MCF 10A (cell line): ENCODE measurements at regions not wholly inside any gene's neighbourhood (a gene's known extent, or its start where the extent isn't known, plus 50 kb on each side); places are given as distances from the start of the nearest gene placed in this dataset.

Experiments used
- BruUV-seq: library from RNA; stranded (reverse); fragments of 400-500 nt; replicated peaks from 2 replicates; lab custom pipeline; 2021; lab: Mats Ljungman, UMichigan
- CTCF ChIA-PET: fragments of 300-600 bp; sonication (Branson Sonifier 250); formaldehyde crosslinking; extraction: SDS; loops from one replicate; lab custom pipeline; 2021; ENCODE audit warnings: antibody characterized with exemption, inconsistent platforms; lab: Yijun Ruan, JAX
- POLR2A ChIA-PET: fragments of 300-600, 350-650 bp; sonication (Branson Sonifier 250); formaldehyde crosslinking; extraction: SDS; loops from one replicate; lab custom pipeline; 2020; ENCODE audit warnings: antibody characterized with exemption, inconsistent platforms; lab: Yijun Ruan, JAX
- DNase-seq: peaks from one replicate; pipeline ENCODE4 v3.0.0-alpha.2; 2018; ENCODE audit not compliant: unreplicated experiment
- H3K27ac Mint-ChIP-seq: one replicate; pipeline ENCODE4 v1.8.0; 2022; ENCODE audit warnings: mild to moderate bottlenecking, low read depth, mixed read lengths; ENCODE audit not compliant: unreplicated experiment
- H3K27me3 Mint-ChIP-seq: one replicate; pipeline ENCODE4 v1.8.0; 2022; ENCODE audit warnings: mixed read lengths; ENCODE audit not compliant: insufficient read depth, unreplicated experiment
- H3K36me3 Mint-ChIP-seq: one replicate; pipeline ENCODE4 v1.8.0; 2022; ENCODE audit warnings: mild to moderate bottlenecking, moderate library complexity, mixed read lengths; ENCODE audit not compliant: insufficient read depth, unreplicated experiment
- H3K4me1 Mint-ChIP-seq: one replicate; pipeline ENCODE4 v1.8.0; 2022; ENCODE audit warnings: mixed read lengths; ENCODE audit not compliant: insufficient read depth, unreplicated experiment
- H3K4me3 Mint-ChIP-seq: one replicate; pipeline ENCODE4 v1.8.0; 2022; ENCODE audit warnings: mild to moderate bottlenecking, moderate library complexity, mixed read lengths; ENCODE audit not compliant: unreplicated experiment
- H3K9me3 Mint-ChIP-seq: one replicate; pipeline ENCODE4 v1.8.0; 2022; ENCODE audit warnings: mixed read lengths; ENCODE audit not compliant: unreplicated experiment
- intact Hi-C: fragments of 100-400 bp; cut with micrococcal nuclease; formaldehyde crosslinking; loops from 2 replicates; pipeline ENCODE4 v1.14.1; 2022
- TF ChIP-seq, protein P1 (sequence below): fragments of 200-600 bp; IDR thresholded peaks from one replicate; pipeline ENCODE4 v1.8.0; 2022; ENCODE audit warnings: antibody characterized with exemption, mild to moderate bottlenecking; ENCODE audit not compliant: unreplicated experiment

DNA sequence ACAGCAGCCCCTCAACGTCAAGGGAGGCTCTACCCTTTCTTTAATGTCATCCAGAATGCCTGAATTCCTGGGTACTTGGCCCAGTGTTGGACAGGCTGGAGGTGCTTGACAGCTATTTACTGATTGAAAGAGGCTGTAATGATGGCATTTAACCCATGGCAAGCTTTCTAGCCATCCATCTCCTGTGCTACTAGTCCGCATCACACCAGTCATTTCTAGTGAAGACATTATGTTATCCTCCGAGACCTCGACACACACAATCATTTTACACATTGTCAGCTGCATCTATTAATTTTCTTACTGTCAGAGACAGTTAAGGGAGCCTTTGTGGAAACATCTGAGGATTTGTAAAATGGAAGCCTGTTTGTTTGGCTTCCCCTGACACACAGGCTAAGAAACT, 149.3 kb upstream of the FSTL4 start:
- Mint-ChIP-seq H3K9me3 (no peaks in the 10 kb centered on the region), H3K4me3 (no peak overlapping the region), H3K4me1 (no peaks in the 10 kb centered on the region), H3K27ac (no peak overlapping the region), H3K36me3 (no peaks in the 10 kb centered on the region), H3K27me3 (peaks cover 30% of the 10 kb centered on the region)
- DNase-seq: no peak
- CTCF ChIA-PET: no interaction called here
- intact Hi-C loops: no loop called here
- POLR2A ChIA-PET: interaction anchor here (0.9 kb wide), 1 partner anchor 16 kb away, joined by 3 read pairs; no protein-coding TSS in a partner anchor
- TF ChIP-seq, protein P1, sequence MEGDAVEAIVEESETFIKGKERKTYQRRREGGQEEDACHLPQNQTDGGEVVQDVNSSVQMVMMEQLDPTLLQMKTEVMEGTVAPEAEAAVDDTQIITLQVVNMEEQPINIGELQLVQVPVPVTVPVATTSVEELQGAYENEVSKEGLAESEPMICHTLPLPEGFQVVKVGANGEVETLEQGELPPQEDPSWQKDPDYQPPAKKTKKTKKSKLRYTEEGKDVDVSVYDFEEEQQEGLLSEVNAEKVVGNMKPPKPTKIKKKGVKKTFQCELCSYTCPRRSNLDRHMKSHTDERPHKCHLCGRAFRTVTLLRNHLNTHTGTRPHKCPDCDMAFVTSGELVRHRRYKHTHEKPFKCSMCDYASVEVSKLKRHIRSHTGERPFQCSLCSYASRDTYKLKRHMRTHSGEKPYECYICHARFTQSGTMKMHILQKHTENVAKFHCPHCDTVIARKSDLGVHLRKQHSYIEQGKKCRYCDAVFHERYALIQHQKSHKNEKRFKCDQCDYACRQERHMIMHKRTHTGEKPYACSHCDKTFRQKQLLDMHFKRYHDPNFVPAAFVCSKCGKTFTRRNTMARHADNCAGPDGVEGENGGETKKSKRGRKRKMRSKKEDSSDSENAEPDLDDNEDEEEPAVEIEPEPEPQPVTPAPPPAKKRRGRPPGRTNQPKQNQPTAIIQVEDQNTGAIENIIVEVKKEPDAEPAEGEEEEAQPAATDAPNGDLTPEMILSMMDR: no peak
- BruUV-seq: no TSS peak

DNA sequence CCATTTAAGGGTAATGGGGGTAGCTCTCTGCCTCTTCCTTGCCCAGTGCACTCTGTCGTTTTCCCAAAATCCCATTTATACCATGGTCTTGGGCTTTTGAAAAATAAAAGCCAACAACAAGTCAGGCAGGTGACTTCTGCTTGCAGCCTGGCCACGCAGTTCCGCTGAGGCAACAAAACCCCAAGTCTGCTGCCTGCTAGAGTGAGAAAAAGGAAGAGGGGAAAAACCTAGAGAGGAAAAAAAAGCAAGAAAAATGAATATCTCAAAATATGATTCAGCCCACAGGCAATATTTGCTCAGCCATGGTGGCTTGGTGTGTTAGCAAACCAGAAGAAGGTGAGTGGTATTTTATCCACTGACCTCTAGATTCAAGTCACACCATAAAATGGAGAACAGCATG, 148.2 kb upstream of the FSTL4 start:
- no TSS peak for BruUV-seq
- Mint-ChIP-seq H3K36me3 (no peaks in the 10 kb centered on the region), H3K27ac (no peak overlapping the region), H3K27me3 (peaks cover 30% of the 10 kb centered on the region), H3K4me3 (no peak overlapping the region), H3K4me1 (no peaks in the 10 kb centered on the region), H3K9me3 (no peaks in the 10 kb centered on the region)
- DNase-seq: no peak
- ChIA-PET CTCF (no interaction called here), POLR2A (interaction anchor here (0.9 kb wide), 1 partner anchor 15 kb away, joined by 3 read pairs; no protein-coding TSS in a partner anchor)
- intact Hi-C loops: no loop called here
- TF ChIP-seq, protein P1: no peak

DNA sequence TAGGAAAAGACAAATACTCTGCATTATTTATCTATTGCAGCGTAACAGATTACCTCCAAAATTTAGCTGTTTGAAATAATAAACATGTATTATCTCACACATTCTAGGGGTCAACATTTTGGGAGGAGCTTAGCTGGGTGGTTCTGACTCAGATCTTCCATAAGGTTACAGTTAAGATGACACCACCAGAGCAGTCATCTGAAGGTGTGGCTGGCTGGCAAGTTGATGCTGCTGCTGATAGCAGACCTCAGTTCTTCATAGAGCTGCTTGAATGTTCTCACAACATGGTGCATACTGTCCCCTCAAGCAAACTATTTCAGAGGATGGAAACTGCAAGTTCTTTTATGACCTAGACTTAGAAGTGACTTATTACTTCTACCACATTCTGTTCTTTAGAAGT, 146.3 kb upstream of the FSTL4 start:
- H3K36me3 Mint-ChIP-seq: no peaks in the 10 kb centered on the region
- DNase-seq: no peak
- H3K4me3 Mint-ChIP-seq: no peak overlapping the region
- H3K27ac Mint-ChIP-seq: no peak overlapping the region
- TF ChIP-seq, protein P1: no peak
- no TSS peak for BruUV-seq
- H3K9me3 Mint-ChIP-seq: no peaks in the 10 kb centered on the region
- peaks cover 25% of the 10 kb centered on the region for H3K27me3 Mint-ChIP-seq
- peaks cover 11% of the 10 kb centered on the region for H3K4me1 Mint-ChIP-seq
- intact Hi-C loops: no loop called here
- POLR2A ChIA-PET: interaction anchor here (0.8 kb wide), 1 partner anchor 14 kb away, joined by 3 read pairs; no protein-coding TSS in a partner anchor
- CTCF ChIA-PET: no interaction called here

DNA sequence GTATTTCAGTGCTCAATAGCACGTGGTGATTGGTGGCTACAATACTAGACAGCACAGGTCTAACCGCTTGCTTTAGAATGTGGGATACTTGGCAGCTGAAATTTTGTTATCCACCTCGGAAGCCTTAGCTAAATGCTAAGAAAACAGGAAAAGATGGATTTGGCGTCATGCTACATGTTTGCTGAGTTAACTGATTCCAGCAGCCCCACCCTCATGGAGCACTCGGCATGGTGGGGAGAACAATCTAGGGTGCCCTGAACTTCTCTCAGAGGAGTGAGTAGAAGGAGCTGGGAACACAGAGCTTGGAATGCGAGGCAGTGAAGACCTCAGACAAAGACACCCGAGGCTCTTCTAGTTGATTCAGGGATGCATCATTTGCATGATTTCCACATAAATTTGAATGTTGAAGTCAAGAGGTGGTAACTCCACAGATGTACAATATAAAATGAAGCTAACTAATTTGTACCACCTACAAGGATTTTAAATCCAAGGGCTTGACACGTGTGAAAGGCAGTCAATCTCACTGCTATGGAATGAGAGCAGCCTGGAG, 145.1 kb upstream of the FSTL4 start:
- ChIA-PET POLR2A (no interaction called here), CTCF (interaction anchor here (0.7 to 1.6 kb wide), 6 partner anchors 9 to 334 kb away, joined by 3 to 5 read pairs (median 4); no protein-coding TSS in a partner anchor)
- Mint-ChIP-seq H3K4me3 (no peak overlapping the region), H3K27ac (no peak overlapping the region), H3K36me3 (no peaks in the 10 kb centered on the region), H3K9me3 (no peaks in the 10 kb centered on the region), H3K27me3 (peaks cover 25% of the 10 kb centered on the region), H3K4me1 (peaks cover 16% of the 10 kb centered on the region)
- DNase-seq: no peak
- BruUV-seq: no TSS peak
- intact Hi-C loops: no loop called here
- TF ChIP-seq, protein P1: no peak
